DND-41 (cell line): ENCODE measurements at regions not wholly inside any gene's neighbourhood (a gene's known extent, or its start where the extent isn't known, plus 50 kb on each side); places are given as distances from the start of the nearest gene placed in this dataset.

Source experiments
- ATAC-seq: fragments of 200-7000 bp; cut with Tn5 transposase; 3 replicates; pipeline ENCODE4 v1.9.1; 2021; ENCODE audit warnings: low read depth; ENCODE audit not compliant: insufficient read depth
- DNase-seq: peaks from one replicate; pipeline ENCODE4 v3.0.0-alpha.2; 2020
- H2AFZ ChIP-seq: 2 replicates; pipeline ENCODE4 v1.6.0; 2012; ENCODE audit warnings: low read depth, low read length
- H3K27ac ChIP-seq: 2 replicates; pipeline ENCODE4 v1.5.1; 2012; ENCODE audit warnings: low read length, inconsistent platforms
- H3K27me3 ChIP-seq: fragments of 200-600 bp; sonication (generic); 2 replicates; pipeline ENCODE4 v1.6.0; 2012; ENCODE audit warnings: low read length, mild to moderate bottlenecking, inconsistent platforms; ENCODE audit not compliant: insufficient read depth, poor library complexity
- H3K36me3 ChIP-seq: 2 replicates; pipeline ENCODE4 v1.5.1; 2012; ENCODE audit warnings: low read length, inconsistent platforms; ENCODE audit not compliant: insufficient read depth
- H3K4me1 ChIP-seq: 2 replicates; pipeline ENCODE4 v1.5.1; 2012; ENCODE audit warnings: mild to moderate bottlenecking, low read length; ENCODE audit not compliant: insufficient read depth
- H3K4me2 ChIP-seq: 2 replicates; pipeline ENCODE4 v1.6.0; 2012; ENCODE audit warnings: mild to moderate bottlenecking, moderate library complexity, low read length, inconsistent platforms; ENCODE audit not compliant: insufficient read depth
- H3K4me3 ChIP-seq, 2 experiments: fragments of 200-600 bp in 1 of 2; shearing (Covaris generic) in 1 of 2; 2 replicates each; pipeline ENCODE4 v1.5.1; 2012 to 2016; ENCODE audit warnings: inconsistent platforms in 2 of 2, low read length in 2 of 2, mild to moderate bottlenecking in 2 of 2, low read depth in 1 of 2, moderate library complexity in 1 of 2
- H3K79me2 ChIP-seq: 2 replicates; pipeline ENCODE4 v1.6.0; 2012; ENCODE audit warnings: low read length, inconsistent platforms; ENCODE audit not compliant: insufficient read depth
- H3K9ac ChIP-seq: 2 replicates; pipeline ENCODE4 v1.6.0; 2012; ENCODE audit warnings: low read depth, mild to moderate bottlenecking, inconsistent platforms, low read length, moderate library complexity
- H3K9me3 ChIP-seq: 2 replicates; pipeline ENCODE4 v1.5.1; 2012; ENCODE audit warnings: low read length, moderate library complexity, mild to moderate bottlenecking, inconsistent platforms; ENCODE audit not compliant: insufficient read depth, severe bottlenecking
- H4K20me1 ChIP-seq: 2 replicates; pipeline ENCODE4 v1.6.0; 2012; ENCODE audit warnings: low read length; ENCODE audit not compliant: insufficient read depth
- EZH2 ChIP-seq: IDR thresholded peaks from 3 replicates; pipeline ENCODE4 v1.6.1; 2012; ENCODE audit warnings: borderline replicate concordance, low read depth, mild to moderate bottlenecking, moderate library complexity, low read length, inconsistent platforms; ENCODE audit not compliant: severe bottlenecking
- TF ChIP-seq, protein P1 (sequence below): IDR thresholded peaks from 2 replicates; pipeline ENCODE4 v1.5.1; 2012; ENCODE audit warnings: borderline replicate concordance, low read length, moderate library complexity, mild to moderate bottlenecking; ENCODE audit not compliant: poor library complexity, severe bottlenecking; ENCODE audit errors: extremely low read depth

- Histone ChIP-seq H3K79me2 (no peaks in the 10 kb centered on the region), H4K20me1 (no peaks in the 10 kb centered on the region), H3K27me3 (no peaks in the 10 kb centered on the region), H2AFZ (peak overlapping the region; percentile 73), H3K27ac (peak overlapping the region; percentile 48), H3K4me1 (peaks cover 17% of the 10 kb centered on the region), H3K36me3 (peaks cover 15% of the 10 kb centered on the region), H3K4me3 (peak overlapping the region in 1 of 2 experiments; percentile 38; a peak in 2 of 4 replicates), H3K9ac (no peak overlapping the region), H3K9me3 (peaks cover 26% of the 10 kb centered on the region), H3K4me2 (no peak overlapping the region)
- peak; percentile 11 for DNase-seq
- TF ChIP-seq, protein P1, sequence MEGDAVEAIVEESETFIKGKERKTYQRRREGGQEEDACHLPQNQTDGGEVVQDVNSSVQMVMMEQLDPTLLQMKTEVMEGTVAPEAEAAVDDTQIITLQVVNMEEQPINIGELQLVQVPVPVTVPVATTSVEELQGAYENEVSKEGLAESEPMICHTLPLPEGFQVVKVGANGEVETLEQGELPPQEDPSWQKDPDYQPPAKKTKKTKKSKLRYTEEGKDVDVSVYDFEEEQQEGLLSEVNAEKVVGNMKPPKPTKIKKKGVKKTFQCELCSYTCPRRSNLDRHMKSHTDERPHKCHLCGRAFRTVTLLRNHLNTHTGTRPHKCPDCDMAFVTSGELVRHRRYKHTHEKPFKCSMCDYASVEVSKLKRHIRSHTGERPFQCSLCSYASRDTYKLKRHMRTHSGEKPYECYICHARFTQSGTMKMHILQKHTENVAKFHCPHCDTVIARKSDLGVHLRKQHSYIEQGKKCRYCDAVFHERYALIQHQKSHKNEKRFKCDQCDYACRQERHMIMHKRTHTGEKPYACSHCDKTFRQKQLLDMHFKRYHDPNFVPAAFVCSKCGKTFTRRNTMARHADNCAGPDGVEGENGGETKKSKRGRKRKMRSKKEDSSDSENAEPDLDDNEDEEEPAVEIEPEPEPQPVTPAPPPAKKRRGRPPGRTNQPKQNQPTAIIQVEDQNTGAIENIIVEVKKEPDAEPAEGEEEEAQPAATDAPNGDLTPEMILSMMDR = no peak
- TF ChIP-seq EZH2 = no peak
- ATAC-seq = peak; percentile 62
Observed at GRCh38 chrX:4240541-4241194, 527.2 kb upstream of the PRKX start.

GRCh38 chrX:4239650-4240540 lies 526.4 kb upstream of the PRKX start:
- H3K27me3 ChIP-seq = no peaks in the 10 kb centered on the region
- peaks cover 26% of the 10 kb centered on the region for H3K9me3 ChIP-seq
- H3K9ac ChIP-seq = no peak overlapping the region
- ATAC-seq = peak; percentile 58
- peaks cover 17% of the 10 kb centered on the region for H3K4me1 ChIP-seq
- peak overlapping the region in 1 of 2 experiments; percentile 38; a peak in 2 of 4 replicates for H3K4me3 ChIP-seq
- DNase-seq = peak; percentile 5
- H3K4me2 ChIP-seq = no peak overlapping the region
- H2AFZ ChIP-seq = peak overlapping the region; percentile 73
- H3K79me2 ChIP-seq = no peaks in the 10 kb centered on the region
- TF ChIP-seq EZH2 = no peak
- TF ChIP-seq, protein P1 = no peak
- H3K27ac ChIP-seq = peak overlapping the region; percentile 11; the same call in 1 of the 2 replicates
- peaks cover 15% of the 10 kb centered on the region for H3K36me3 ChIP-seq
- H4K20me1 ChIP-seq = no peaks in the 10 kb centered on the region

GRCh38 chrX:4238916-4239315 lies 525.5 kb upstream of the PRKX start:
- Histone ChIP-seq H3K79me2 (no peaks in the 10 kb centered on the region), H3K27ac (no peak overlapping the region), H3K9ac (no peak overlapping the region), H3K4me3 (no peak overlapping the region), H3K9me3 (peaks cover 26% of the 10 kb centered on the region), H4K20me1 (no peaks in the 10 kb centered on the region), H3K4me1 (peaks cover 17% of the 10 kb centered on the region), H3K4me2 (no peak overlapping the region), H2AFZ (no peak overlapping the region), H3K27me3 (no peaks in the 10 kb centered on the region), H3K36me3 (peaks cover 15% of the 10 kb centered on the region)
- ATAC-seq (no peak), DNase-seq (no peak)
- no peak for TF ChIP-seq EZH2
- TF ChIP-seq, protein P1 = no peak
